ENCODE measurements at regions not wholly inside any gene's neighbourhood (a gene's known extent, or its start where the extent isn't known, plus 50 kb on each side); places are given as distances from the start of the nearest gene placed in this dataset.
"Not testable (repeated sequence)": the region's sequence is repeated elsewhere in the genome, so short reads cannot be mapped to it uniquely, and the experiment has no call there.

DNA sequence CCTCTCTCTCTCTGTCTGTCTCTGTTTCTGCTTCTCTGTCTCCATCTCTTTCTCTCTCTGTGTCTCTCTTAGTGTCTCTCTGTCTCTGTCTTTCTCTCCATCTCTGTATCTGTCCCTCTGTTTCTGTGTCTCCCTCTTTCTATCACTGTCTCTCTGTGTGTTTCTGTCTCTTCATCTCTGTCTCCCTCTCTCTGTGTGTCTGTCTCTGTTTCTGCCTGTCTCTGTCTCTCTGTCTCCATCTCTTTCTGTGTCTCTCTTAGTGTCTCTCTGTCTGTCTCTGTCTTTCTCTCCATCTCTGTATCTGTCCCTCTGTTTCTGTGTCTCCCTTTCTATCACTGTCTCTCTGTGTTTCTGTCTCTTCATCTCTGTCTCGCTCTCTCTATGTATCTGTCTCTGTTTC lies 125.4 kb upstream of the TPTE start:
- ATAC-seq; intact Hi-C loops (cut with DNase I, micrococcal nuclease); DNase-seq: not testable (repeated sequence)

DNA sequence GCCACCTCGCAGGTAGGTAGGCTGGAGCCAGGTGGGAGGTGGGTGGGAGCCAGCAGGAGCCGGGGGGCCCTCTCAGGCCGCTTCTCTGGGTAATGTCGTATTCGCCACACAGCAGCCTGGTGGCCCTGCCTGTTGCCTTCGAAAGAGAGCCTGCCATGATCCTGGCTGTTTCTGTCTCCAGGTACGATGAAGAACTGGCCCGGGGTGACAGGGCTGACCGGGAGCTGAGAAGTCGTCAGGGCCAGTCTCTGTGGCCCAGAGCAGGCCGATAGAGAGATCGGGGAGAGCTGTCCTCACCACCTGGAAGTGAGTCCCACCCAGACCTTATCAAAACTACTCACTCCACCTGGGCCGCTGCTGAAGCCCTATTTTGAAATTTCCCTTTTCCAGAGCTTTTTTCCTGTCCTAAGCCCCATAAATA lies 123.9 kb upstream of the TPTE start:
- DNase-seq; intact Hi-C loops (cut with DNase I, micrococcal nuclease); ATAC-seq: not testable (repeated sequence)

DNA sequence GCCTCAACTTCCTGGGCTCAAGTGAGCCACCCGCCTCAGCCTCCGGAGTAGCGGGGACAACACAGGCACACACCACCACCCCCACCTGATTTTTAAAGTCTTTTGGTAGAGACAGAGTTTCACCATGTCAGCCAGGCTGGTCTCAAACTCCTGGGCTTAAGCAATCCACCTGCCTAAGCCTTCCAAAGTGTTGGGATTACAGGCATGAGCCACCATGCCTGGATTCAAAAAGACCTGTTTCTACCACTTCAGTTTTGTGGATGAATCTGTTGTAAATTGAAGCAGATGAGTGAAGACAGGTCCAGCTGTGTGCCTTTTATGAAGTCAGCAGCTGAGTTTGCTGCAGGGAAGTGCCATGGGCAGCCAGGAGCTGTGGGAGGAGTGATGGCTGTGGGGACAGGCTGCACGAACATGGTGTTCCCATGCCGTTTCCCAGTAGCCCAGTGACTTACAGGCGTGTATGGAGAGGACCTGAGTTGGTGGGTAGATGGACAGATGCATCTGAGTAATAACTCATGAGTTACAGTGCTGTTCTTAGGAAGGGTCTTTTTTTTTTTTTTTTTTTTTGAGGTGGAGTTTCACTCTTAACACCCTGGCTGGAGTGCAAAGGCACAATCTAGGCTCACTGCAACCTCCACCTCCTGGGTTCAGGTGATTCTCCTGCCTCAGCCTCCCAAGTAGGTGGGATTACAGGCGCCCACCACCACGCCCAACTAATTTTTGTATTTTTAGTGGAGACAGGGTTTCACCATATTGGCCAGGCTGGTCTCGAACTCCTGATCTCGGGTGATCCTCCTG lies 122.5 kb upstream of the TPTE start:
- ATAC-seq; intact Hi-C loops (cut with DNase I, micrococcal nuclease); DNase-seq: not testable (repeated sequence)

DNA sequence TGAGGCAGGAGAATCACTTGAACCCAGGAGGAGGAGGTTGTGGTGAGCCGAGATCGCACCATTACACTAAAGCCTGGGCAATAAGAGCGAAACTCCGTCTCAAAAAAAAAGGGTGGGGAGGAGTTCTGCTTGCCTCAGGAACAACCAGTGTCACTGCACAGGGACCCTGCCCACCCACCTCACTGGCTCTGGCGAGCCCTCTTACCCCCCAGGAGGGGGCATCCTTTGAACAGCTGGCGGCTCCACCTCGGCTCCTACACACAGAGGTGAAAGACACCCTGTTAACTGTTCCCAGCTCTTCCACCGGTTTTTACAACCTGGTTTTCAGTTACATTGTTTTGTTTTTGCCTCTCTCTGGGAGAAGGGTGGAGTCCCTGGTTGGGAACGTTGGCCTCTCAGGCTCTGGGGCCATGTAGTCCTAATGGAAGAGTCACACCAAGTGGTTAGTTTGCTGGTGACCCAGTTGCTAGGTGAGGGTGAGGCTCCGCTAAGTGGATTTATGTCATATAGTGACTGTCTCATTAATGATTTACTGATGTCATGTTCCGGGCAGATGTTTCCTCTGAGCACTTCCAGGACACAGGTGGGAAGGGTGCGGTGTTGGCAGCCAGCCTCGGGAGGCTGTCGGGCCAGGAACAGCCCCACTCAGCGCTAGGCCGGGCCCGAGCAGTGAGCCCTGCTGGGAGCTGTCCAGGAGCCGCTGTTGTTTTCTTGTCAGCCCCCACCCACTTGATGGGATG lies 120.6 kb upstream of the TPTE start:
- intact Hi-C loops (cut with DNase I, micrococcal nuclease); DNase-seq: not testable (repeated sequence)

DNA sequence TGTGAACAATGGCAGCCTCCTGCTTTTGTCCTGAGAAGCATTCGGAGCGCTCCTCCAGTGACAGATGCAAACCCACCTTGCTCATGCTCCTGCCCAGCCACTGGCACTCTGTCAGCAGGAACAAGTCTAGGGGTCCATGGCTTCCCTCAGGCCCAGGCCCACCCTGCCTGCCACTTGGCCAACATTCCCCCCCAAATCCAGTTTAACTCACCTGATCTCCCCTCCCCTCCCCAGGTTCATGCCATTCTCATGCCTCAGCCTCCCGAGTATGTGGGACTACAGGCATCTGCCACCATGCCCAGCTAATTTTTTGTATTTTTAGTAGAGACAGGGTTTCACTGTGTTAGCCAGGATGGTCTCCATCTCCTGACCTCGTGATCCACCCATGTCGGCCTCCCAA lies 118.9 kb upstream of the TPTE start:
- DNase-seq; intact Hi-C loops (cut with DNase I, micrococcal nuclease): not testable (repeated sequence)
- peak; percentile 6 for ATAC-seq

More for the DNA sequence above, 120.6 kb upstream of the TPTE start:
- ATAC-seq, result not testable (repeated sequence)

DNA sequence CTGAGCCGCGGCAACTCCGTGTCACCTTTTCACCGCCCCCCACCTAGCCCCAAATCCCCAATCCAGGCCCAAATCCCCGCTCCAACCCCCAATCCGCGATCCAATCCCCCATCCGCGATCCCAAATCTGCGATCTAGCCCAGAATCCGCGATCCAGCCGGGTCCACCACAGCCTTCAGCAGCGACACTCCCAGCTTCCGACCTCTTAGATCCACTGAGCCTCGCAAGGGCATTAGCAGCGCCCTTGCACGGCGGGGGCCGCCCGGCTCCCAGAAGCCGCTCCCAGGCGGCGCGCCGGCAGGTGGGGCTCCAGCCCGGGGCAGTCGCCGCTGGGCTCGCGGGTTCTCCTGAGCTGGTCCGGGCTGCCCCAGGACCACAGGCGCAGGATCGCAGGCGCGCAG lies 116.1 kb upstream of the TPTE start:
- DNase-seq; ATAC-seq; intact Hi-C loops (cut with DNase I, micrococcal nuclease): not testable (repeated sequence)

DNA sequence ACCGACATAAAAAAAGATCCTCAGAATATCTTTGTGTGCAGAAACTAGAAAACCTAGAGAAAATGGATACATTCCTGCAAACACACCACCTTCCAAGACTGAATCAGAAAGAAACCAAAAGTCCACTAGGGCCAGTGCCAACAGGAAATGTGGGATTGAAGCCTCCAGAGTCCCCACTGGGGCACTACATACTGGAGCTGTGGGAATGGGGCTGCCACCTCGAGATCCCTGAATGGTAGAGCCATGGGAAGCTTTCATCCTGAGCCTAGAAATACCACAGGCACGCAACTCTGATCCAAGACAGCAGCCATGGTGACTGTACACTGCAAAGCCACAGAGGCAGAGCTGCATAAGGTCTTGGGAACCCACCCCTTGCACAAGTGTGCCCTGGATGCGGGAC lies 111.6 kb upstream of the TPTE start:
- intact Hi-C loops (cut with DNase I, micrococcal nuclease); DNase-seq; ATAC-seq: not testable (repeated sequence)

DNA sequence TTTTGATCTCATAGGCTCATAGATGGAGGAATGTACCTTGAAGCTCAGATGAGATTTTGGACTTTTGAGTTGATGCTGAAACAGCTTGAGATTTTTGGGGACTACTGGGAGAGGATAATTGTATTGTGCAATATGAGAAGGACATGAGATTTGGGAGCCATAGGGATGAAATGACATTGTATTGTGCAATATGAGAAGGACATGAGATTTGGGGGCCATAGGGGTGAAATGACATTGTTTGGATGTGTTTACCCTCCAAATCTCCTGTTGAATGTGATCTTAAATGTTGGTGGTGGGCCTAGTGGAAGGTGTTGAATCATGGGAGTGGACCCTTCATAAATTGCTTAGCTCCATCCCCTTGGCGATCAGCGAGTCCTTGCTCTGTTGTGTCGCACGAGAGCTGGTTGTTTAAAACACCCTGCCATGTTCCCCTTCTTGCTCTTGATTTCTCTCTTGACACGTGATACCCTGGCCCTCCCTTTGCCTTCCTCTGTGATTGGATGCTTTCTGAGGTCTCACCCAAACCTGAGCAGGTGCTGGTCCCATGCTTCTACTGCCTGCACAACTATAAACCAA lies 110.9 kb upstream of the TPTE start:
- ATAC-seq; DNase-seq; intact Hi-C loops (cut with DNase I, micrococcal nuclease): not testable (repeated sequence)

DNA sequence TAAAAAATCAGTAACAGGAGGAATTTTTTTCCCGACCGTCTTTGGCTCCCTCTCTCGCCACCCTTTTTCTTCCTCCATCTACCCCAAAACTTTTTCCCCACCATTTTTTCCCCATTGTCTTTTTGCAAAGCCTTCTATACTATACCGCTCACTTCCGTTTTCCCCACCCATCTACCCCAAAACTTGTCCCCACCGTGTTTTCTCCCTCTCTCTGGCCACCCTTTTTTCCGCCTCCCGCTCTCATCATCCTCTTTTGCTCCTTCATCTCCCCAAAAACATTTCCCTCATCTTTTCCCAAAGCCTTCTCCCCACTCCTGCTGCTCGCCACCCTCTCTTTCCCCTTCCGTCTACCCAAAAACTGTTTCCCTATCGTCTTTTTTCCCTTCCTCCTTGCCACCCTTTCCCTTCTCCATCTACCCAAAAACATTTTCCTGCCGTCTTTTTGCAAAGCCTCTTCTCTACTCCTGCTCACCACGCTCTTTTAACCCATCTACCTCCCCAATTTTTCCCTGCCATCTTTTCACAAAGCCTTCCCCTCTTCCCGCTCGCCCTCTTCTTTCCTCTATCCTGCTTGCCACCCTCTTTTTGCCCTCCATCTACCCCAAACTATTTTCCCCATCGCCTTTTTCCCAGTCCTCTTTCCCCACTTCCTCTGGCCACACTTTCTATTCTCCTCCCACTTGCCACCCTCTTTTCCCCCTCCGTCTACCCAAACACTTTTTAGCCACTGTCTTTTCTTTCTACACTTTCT lies 109.4 kb upstream of the TPTE start:
- intact Hi-C loops (cut with DNase I, micrococcal nuclease); ATAC-seq; DNase-seq: not testable (repeated sequence)

DNA sequence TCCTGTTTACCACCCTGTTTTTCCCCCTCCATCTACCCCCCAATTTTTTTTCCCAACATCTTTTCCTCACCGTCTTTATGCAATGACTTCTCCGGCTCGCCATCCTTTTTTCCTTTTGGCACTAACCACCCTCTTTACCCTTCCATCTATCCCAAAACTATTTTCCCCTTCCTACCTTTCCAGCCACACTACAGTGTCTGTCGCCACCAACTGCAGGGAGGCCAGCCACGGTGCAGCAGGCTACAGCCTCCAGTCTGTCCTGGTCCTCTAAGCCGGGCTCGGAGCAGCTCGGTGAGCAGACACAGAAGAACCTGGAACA lies 108.5 kb upstream of the TPTE start:
- intact Hi-C loops (cut with DNase I, micrococcal nuclease); DNase-seq; ATAC-seq: not testable (repeated sequence)

DNA sequence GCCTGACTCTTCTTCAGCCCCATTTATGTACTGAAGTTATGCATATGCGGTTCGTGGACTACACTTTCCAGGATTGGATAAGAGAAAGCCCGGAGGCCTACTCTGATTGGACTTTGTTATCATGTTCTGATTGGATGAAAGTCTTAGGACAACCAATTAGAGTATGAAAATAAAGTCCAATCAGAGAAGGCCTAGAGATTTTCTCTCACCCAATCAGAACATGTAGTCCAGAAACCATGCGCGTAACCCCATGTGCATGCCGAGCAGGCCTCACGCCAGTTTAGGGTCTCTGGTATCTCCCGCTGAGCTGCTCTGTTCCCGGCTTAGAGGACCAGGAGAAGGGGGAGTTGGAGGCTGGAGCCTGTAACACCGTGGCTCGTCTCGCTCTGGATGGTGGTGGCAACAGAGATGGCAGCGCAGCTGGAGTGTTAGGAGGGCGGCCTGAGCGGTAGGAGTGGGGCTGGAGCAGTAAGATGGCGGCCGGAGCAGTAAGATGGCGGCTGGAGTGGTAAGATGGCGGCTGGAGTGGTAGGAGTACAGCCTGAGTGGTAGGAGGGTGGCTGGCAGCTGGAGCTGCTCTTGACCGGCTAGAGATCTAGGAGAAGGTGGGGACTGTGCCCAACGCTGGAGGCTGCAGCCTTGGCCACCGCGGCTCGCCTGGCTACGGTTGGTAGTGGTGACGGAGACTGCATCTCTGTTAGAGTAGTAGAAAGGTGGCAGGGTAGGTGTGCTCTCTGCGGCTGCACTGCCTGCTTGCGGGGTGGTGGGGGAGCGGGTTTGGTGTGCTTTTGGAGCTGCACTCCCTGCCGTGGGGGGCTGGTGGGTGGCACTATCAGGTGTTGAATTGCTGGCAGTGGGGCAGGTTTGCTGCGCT lies 107.9 kb upstream of the TPTE start:
- DNase-seq; ATAC-seq; intact Hi-C loops (cut with DNase I, micrococcal nuclease): not testable (repeated sequence)

DNA sequence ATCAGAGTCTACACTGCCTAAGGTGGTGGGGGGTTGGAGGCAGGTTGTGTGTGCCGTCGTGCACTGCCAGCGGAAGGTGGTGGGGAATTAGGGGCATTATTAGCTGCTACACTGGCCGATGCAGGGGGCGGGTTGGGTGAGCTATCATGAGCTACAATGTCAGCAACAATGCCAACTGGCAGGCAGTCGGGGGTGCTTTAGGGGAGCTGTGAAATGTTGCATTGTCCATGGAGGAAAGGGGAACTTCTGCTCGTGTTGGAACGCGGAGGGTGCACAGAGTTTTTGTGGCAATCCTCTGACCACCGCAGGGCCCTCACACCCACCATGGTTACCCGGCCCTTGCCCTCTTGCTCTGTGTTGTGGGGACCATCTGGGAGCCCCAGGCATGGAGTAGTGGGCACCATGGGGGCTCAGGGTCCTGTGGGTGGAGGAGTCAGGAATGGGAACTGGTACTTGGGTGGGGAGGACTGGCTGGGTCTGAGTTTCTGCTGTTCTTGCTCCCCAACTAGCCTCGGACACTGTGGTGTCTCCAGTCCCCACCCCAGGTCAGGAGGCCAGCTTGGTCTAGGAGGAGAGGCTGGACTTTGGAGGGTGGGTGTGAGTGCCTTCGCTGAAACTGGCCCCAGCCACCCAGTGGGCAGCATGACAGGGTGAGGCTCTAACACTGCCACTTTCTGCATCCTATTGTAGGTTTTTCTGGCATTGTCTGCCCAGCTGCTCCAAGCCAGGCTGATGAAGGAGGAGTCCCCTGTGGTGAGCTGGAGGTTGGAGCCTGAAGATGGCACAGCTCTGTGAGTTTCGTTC lies 107.1 kb upstream of the TPTE start:
- ATAC-seq; intact Hi-C loops (cut with DNase I, micrococcal nuclease); DNase-seq: not testable (repeated sequence)

DNA sequence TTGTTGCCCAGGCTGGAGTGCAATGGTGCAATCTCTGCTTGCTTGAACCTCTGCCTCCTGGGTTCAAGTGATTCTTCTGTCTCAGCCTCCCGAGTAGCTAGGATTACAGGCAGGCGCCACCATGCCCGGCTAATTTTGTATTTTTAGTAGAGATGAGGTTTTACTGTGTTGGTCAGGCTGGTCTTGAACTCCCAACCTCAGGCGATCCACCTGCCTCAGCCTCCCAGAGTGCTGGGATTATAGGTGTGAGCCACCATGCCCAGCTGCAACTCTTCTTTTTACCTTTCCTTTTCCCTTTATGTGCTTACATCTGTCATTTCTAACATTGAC lies 106.5 kb upstream of the TPTE start:
- intact Hi-C loops (cut with DNase I, micrococcal nuclease); DNase-seq; ATAC-seq: not testable (repeated sequence)

DNA sequence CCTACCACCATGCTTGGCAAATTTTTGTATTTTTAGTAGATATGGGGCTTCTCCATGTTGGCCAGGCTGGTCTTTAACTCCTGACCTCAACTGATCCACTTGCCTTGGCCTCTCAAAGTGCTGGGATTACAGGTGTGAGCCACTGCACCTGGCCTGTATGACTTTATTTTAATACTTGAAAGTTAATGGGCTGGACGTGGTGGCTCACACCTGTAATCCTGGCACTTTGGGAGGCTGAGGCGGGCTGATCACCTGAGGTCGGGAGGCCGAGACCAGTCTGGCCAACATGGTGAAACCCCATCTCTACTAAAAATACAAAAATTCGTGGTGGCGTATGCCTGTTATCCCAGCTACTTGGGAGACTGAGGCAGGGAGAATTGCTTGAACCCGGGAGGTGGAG lies 105.9 kb upstream of the TPTE start:
- intact Hi-C loops (cut with DNase I, micrococcal nuclease), result not testable (repeated sequence)

DNA sequence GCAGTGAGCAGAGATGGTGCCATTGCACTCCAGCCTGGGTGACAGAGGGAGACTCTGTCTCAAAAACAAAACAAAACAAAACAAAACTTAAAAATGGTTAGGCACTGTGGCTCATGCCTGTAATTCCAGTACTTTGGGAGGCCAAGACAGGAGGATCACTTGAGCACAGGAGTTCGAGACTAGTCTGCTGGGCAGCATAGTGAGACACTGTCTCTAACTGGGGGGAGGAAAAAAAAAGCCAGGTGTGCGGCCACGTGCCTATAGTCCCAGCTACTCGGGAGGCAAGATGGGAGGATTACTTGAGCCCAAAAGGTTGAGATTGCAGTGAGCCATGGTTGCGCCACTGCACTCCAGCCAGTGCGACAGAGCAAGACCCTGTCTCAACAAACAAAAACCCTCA lies 105.5 kb upstream of the TPTE start:
- DNase-seq; intact Hi-C loops (cut with DNase I, micrococcal nuclease): not testable (repeated sequence)
- peak; percentile 19 for ATAC-seq

More for the DNA sequence above, 105.9 kb upstream of the TPTE start:
- peak; percentile 13 for ATAC-seq
- not testable (repeated sequence) for DNase-seq

DNA sequence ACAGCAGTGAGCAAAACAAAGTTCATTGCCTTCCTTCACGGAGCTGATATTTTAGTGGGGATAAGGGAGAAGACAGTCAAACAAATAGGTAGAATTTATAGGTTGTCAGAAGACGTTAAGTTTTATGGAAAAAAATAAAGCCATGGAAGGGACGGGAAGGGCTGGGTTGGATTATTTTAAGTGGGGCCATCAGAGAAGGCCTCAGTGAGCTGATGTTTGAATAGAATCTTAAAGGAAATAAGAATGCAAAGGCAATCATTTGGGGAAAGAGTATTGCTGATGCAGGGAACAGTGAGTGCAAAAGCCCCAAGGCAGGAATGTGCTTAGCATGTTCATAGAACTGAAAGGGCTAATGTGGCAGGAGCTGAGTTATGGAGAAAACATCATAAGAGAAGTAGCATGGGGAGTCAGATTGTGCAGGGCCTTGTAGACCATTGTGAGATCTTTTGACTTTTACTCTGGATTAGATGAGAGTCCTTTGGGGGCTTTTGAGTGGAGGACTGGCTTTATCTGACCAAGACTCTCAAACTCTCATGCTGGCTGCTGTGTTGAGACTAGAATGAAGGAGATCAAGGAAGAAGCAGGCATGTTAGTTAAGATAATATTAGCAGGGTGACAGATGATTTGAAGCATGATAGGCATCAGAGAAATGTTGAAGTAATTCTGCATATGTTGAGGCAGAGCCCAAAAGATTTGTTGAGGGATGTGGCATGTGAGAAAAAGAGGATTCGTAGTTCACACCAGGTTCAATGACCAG lies 104.5 kb upstream of the TPTE start:
- DNase-seq; intact Hi-C loops (cut with DNase I, micrococcal nuclease): not testable (repeated sequence)
- ATAC-seq, result peak; percentile 11
